ENCODE measurements at regions not wholly inside any gene's neighbourhood (a gene's known extent, or its start where the extent isn't known, plus 50 kb on each side); places are given as distances from the start of the nearest gene placed in this dataset.
"Not testable (repeated sequence)": the region's sequence is repeated elsewhere in the genome, so short reads cannot be mapped to it uniquely, and the experiment has no call there.

DNA sequence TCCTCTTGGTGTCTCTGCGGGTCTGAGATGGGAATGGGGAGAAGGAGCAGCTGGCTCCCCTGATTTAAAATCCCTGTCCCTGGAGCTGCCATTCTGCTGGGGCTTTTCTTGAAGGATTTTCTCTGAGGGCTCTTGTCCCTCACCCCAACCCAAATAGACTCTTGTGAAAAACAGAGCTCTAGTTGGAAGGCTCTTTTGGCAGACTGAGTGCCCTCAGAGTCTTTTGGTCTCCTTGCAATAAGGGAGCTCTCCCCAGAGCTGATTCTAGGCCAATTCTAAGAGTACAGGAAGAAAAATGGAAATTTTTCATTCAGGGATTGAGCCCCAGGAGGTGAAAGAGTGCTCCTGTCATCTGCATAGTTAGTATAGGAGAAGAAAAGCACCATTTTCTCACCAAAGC is 238.3 kb downstream of the COG6 start:
- no peak for DNase-seq (ENCODE audit: low read depth)

DNA sequence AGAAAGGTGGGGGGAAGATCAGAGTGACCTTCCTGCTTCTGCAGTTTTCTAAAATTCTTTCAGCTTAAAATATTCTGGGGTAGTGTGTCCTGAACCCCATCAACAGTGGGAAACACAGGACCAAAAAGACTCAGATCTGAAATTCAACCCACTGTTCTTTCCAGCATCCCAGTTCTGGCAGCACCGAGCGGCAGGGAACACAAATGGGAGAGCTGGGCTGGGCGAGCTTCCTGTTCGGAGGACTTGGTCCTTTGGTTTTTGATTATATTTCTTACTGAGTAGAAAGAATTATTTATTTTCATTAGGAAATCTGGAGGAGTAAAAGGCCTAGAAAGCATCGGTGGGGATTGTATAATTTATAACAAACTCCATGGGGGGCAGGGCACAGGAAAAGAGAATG is 239.1 kb downstream of the COG6 start:
- no peak for DNase-seq (ENCODE audit: low read depth)

DNA sequence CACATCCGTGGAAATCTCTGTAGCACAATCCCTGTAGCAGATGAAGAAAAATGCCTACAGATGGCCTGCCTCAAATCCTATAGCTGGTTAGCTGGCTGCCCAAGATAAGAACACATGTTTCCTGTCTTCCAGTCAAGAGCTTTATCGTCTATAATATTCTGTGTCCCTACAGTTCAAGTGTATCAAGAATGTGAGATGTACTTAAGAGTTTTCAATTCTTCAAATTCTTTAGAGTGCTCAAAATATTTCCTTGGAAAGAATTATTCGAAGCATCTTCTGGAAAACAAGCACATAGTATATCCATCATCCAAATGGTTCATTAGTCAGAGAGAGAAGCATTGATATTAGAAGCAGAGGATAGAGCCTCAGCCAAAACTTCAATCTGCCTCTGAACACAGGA is 239.8 kb downstream of the COG6 start:
- peak; percentile 11 for DNase-seq (ENCODE audit: low read depth)

DNA sequence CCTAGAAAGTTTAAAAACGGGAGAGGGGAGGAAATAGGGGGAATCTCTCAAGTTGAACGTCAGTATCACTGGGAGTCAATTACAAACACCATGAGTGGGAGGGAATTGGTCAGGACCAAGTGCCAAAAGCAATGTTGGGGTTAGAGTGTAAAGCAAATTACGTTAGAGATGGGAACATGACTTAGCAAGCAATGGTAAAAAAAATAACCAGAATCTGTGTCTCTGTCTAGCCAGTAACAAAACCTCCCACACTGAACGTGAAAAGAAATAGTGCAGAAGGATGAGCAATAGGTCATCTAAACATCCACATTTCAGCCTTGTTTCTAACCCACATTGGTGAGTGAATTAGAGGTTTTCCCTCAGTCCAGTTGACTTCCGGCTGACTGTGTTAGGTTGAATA is 242.2 kb downstream of the COG6 start:
- DNase-seq (ENCODE audit: low read depth) = no peak

DNA sequence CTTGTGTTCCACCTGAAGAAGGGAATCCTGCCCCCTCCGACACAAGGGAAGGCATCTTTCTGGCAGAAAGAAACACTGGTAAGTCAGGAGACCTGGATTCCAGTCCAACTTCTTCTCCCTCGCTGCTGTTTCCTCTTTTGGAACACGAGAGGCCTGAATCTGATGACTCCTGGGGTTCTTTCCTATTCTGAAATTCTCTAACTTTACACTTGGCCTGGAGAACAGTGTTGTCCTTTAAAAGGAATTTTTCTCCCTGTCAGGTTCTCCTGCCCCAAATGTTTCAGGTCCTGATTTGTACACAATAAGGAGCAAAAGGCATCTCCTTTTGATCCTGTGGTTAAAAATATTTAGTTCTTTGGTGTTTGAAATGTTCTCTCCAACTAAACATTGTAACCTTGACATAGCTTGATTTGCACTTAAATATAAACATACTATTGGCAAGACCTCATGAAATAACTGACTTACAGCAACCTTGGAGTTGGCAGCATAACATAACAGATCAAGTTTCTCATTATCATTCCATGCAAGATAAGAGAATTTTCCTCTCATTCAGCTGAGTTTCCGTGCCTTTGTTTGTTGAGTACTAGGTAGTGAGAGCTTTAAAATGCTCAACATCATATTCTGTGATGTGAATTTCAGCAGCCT is 244.8 kb downstream of the COG6 start:
- DNase-seq (ENCODE audit: low read depth) = no peak

DNA sequence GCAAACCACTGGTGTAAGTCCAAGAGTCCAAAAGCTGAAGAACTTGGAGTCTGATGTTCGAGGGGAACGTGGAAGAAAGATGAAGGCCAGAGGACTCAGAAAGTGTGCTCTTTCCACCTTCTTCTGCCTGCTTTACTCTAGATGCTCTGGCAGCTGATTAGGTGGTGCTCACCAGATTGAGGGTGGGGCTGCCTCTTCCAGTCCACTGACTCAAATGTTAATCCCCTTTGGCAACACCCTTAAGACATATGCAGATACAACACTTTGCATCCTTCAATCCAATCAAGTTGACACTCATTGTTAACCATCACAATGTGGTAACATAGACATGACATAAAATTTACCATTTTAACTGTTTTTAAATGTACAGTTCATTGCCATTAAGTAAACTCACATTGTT is 249.5 kb downstream of the COG6 start:
- DNase-seq (ENCODE audit: low read depth) = no peak

DNA sequence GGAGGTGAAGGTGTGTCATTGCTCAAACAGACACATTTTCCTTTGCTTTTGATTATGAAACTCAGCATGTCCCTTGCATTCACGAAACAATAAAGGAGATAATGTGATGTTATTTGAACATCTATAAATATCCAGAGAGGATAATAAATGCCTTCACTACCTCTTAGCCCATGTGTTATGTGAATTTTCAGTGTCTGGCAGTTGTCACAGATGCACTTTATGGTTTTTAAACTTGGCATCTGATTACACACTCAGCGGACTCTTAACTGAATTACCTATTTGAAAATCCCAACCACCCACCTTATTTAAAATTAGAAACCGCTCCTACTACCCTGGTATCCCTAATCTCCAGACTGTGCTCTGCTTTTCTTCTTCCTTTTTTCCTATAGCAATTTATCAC is 254.2 kb downstream of the COG6 start:
- DNase-seq (ENCODE audit: low read depth) = no peak

DNA sequence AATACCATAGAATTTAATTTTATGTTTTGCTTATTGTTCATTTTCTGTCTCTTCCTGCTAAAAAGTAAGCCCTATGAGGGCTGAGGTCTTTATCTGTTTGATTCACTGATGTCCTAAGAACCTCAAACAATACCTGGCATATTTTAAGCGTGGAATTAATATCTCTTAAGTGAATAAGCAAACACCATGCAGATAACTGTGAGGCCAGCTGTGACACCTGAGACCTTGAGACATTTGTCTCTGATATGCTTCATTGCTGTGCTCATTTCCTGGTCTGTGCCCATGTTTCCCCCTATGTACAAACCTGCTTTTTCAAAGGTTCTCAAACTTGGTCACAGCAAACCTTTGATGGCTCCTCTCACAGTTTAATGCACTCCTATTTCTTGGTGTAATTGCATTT is 254.6 kb downstream of the COG6 start:
- no peak for DNase-seq (ENCODE audit: low read depth)

DNA sequence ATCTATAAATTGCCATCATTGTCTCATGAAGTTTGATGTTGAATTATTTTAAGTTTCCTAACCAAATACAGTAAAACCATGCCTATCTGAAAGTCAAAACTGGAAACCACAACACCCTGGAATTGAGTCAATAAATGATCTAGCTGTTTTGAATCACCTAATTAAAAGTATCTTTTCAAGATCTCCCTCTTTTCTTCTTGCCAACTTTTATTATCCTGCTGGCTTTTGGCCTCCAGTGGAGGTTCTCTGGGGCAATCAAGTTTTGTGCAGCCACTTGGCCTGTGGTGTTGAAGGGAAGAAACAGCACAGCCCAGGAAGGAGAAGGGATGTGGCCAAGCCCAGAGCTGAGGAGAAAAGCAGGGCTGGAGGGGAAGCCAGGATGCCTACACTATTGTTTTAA is 255.4 kb downstream of the COG6 start:
- no peak for DNase-seq (ENCODE audit: low read depth)

DNA sequence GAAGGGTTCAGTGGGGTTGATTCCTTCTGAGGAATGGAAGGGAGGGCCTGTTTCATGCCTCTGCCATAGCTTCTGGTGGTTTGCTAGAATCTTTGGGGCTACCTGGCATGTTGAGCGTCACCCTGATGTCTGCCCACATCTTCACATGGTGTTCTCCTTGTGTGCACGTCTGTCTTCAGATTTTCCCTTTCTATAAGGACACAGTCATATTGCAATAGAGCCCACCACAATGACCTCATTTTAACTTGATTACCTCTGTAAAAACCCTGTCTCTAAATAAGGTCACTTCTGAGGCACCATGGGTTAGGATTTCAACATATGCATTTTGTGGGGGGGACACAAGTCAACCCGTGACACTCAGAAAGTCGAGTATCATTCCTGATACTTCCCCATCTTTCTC is 257.9 kb downstream of the COG6 start:
- no peak for DNase-seq (ENCODE audit: low read depth)

DNA sequence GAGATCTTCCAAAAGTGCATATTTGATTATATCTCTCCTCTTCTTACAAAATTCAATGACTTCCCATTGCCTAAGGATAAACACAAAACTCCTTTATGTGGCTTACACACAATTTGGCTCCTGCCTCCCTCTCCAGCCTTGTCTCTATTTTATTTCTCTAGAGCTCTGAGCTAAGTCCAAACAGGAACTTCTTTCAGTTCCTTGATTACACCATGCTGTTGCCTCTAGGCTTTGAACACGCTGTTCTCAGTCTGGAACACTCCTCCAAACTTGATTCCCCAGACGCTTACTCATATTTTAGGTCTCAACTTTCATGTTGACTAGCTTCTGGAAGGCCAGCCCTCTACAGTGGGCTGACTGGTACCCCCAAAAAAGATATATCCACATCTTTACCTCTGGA is 258.5 kb downstream of the COG6 start:
- no peak for DNase-seq (ENCODE audit: low read depth)

DNA sequence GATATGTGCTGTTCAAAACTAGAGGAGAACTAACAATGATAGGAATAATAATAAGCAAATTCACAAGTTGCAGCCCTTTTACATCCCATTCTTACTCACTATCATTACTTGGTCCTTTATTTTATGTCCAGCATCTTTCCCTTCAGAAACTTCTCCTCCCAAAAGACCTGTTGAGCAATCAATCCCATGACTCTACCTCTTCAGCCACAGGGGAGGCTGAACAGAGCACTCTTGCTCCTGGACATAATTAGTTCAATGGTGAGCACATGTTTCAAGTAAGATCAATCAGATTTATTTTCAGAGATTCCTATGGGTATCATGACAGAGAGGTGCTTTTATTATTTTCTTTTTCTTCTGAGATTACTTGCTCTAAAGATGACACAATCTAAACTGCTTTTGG is 260.0 kb downstream of the COG6 start:
- DNase-seq (ENCODE audit: low read depth) = no peak

DNA sequence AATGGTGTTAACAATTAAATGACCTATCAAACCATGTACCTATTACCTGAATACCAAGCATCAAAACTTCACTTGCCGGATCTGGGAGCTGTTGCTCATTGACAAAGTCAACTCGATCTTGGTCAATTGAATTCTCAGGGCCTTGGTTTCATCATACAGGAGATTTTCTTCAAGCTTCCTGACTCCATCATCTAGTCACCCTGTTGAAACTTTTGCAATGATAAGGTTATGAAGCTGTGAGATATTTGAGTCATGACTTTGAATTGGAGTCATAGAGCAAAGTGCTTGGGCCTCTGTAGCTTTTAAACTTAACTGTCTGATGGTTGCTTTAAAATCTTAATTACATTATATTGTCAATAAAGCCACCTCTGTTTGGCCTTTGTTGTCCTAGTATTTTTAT is 260.9 kb downstream of the COG6 start:
- DNase-seq (ENCODE audit: low read depth) = no peak

DNA sequence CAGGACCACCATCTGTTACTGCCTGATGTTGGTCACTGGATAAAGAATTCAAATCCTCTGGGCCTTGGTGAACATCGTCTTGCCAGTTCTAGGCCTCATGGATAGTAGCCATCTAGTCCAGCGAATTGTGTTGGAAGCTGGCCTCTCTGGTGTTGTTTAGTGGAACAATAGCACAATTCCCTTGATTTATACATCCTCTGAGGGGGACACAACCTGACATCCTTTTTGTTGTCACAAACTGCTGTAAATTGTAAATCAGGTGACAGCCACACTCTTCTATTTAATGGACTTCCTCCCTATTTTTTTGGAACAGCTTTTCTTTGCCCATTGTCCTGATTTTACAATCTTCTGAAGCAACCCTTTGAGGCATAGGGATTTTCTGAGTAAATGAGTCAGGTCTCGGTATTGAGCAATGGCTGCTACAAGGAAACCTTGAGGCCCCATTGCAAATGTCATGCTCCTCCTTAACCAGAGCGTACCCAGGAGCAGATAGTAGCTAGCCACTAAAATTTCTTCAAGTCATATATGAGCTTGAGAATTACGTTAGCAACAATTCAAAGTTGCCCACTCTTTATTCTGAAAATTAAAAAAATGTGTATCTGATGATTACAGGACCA is 263.3 kb downstream of the COG6 start:
- DNase-seq (ENCODE audit: low read depth) = no peak

DNA sequence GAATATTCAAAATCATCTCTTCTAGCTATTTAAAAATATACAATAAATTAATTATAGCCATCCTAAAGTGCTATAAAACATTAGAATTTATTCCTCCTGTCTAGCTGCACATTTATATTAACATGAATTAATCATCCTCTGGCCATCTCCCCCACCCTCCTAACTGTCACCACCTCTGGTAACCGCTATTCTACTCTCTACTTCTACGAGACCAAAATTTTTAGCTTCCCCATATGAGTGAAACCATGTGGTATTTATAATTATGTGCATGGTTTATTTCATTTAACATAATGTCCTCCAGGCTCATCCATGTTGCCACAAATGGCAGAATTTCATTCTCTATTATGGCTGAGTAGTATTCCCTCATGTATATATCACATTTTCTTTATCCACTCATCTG is 265.2 kb downstream of the COG6 start:
- DNase-seq (ENCODE audit: low read depth) = no peak

DNA sequence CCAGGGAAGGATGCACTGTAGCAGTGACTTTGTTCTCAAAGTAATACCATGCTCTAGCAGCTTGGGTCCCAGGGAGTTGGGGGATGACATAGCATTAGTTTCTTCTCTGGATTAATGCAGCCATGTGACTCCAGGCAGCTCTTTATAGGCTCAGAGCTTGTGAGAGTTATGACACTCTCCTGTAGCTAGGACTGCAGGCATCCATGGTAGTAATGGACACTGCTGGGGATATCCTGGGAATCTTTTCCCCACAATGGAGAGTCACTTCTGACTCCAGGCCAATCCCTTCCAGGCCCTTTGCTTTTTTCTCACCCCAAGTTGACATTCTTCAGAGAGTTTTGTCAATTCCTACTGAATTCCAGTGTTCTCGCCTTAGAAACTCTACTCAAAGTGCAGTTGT is 270.9 kb downstream of the COG6 start:
- no peak for DNase-seq (ENCODE audit: low read depth)

DNA sequence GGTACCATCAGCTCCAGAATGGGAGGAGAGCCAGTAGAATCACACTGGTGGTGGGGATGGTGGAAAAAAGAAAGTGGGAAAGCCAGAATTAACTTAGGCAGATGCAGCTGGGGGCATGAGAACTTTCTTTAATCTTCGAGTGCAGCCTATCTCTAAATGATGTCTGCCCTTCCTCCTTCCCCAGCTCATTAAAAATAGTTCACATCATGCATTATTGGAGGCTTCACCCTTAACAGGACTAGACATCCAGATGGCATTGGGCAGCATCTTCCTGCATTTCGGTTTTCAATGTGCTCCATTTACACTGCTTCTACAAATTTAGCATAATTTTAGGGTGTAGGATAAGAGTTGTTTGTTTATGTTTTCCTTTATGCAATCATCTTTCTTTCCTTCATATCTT is 272.8 kb downstream of the COG6 start:
- DNase-seq (ENCODE audit: low read depth) = no peak

DNA sequence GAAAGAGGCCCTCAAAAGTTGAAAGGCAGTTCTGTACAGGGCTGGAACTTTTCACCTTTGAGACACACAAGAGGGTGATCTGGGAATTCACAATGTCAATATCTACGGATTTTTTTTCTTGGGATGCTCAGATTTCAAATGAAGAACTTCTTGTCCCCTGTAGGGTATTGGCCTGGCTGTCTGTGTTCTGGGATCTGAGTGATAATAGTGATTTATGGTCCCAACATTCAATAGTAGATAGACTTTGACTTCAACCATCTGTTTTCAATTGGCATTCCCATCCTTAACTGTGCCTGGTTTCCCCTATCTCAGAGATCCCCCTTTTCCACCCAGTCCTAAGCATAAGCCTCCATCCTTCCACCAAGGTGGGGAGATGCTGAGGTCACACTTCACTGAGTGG is 274.1 kb downstream of the COG6 start:
- DNase-seq (ENCODE audit: low read depth) = no peak

DNA sequence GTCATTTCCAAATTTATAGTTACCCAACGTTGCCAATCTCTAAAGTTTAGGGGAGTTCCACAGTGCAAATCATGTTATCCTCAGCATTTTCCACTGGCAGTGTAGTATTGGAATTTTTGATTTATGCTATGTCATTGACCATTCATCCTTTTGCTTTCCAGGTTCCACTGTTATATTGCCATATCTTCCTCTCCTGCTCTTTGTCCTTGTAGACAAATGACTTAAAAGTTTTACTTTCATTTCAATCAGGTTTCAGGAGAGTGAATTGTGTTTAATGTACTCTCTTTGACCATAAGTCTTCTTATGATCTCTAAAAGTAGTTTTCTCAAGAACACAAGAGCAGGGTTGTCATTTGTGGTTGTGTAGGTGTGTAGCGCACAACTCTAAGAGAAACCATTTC is 274.6 kb downstream of the COG6 start:
- no peak for DNase-seq (ENCODE audit: low read depth)

DNA sequence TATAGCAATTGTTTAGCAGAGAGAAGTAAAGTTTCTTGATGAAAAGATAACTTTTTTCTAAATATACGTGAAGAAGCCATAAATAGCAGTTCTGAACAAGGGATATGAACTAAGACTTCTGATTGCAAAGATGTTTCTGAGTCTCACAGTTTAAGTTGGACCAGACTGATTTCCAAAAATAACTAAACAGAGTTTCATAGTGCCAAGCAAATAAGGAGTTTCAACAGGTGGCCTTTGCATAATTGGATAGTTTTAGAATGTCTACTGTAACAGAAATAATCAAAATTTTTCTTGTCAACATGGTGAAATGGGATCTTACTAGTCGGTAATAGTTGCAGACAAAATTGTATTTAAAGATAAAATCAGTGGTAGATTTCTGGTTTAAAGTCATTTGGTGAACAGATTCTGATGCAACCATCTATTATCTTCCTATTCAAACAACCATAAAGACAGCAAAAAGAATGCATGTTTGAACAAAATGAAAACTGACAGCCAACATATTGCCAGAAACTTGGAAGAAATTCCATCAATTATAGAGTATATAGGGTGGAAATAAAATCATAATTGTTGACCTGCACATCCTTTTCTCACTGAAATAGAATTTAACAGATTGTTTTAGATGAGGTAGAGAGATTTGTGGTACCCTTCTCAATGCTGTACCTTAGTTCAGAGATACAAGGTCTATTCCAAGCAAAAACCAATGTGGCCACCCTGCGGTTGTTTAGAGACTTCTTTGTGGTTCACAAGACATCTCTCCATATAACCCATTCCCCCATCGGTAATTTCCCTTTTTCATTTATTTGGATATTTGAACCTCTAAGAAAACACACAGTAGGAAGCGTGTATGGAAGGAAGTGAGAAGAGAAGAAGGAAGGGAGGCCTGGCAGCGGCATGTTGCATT is 275.3 kb downstream of the COG6 start:
- DNase-seq (ENCODE audit: low read depth) = no peak

DNA sequence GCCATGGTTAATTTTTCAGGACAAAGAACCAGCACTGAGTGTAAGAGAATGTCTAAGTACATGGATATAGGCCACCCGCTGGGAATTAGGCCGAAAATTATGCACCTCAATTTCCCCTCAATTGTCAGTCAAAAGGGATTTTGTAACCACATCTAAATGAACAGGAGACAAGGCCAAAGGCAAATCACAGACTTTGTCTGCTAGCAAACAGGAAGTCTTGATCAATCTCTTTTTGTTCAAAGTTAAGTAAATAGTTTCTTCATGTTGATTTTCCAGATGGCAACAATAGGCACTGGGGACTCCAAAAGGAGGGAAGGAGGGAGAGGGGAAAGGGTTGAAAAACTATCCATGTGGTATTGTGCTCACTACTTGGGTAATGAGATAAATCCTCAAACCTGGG is 276.0 kb downstream of the COG6 start:
- DNase-seq (ENCODE audit: low read depth) = no peak

DNA sequence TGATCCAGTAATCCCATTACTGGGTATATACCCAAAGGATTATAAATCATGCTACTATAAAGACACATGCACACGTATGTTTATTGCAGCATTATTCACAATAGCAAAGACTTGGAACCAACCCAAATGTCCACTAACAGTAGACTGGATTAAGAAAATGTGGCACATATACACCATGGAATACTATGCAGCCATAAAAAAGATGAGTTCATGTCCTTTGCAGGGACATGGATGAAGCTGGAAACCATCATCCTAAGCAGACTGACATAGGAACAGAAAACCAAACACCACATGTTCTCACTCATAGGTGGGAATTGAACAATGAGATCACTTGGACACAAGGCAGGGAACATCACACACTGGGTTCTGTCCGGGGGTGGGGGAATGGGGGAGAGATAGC is 277.1 kb downstream of the COG6 start:
- DNase-seq (ENCODE audit: low read depth) = not testable (repeated sequence)

DNA sequence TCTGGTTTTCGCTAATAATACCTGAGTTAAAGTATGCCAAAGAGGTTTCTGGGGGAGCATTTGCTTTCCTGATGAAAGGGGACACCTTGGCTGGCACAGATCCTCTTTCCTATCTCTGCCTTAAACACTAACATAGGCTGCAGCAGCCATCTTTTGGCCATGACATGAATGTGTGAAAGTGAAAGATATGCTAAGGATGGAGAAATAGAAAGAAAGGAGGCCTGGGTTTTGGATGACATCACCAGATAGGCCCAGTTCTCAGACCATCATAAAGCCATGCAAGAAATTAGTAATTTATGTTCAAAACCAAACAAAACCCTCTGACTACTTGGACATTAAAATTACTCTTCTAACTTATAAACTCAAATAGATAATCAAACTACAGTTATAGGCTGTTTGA is 279.7 kb downstream of the COG6 start:
- DNase-seq (ENCODE audit: low read depth) = no peak
